NT2/D1 (cell line): ENCODE measurements at regions not wholly inside any gene's neighbourhood (a gene's known extent, or its start where the extent isn't known, plus 50 kb on each side); places are given as distances from the start of the nearest gene placed in this dataset.

Source experiments
- SUZ12 ChIP-seq: IDR thresholded peaks from 2 replicates; pipeline ENCODE4 v1.6.1; 2011; ENCODE audit not compliant: insufficient read length, insufficient read depth; ENCODE audit errors: extremely low read depth
- YY1 ChIP-seq: IDR thresholded peaks from 2 replicates; pipeline ENCODE4 v1.6.1; 2011; ENCODE audit not compliant: insufficient read length, insufficient read depth

DNA sequence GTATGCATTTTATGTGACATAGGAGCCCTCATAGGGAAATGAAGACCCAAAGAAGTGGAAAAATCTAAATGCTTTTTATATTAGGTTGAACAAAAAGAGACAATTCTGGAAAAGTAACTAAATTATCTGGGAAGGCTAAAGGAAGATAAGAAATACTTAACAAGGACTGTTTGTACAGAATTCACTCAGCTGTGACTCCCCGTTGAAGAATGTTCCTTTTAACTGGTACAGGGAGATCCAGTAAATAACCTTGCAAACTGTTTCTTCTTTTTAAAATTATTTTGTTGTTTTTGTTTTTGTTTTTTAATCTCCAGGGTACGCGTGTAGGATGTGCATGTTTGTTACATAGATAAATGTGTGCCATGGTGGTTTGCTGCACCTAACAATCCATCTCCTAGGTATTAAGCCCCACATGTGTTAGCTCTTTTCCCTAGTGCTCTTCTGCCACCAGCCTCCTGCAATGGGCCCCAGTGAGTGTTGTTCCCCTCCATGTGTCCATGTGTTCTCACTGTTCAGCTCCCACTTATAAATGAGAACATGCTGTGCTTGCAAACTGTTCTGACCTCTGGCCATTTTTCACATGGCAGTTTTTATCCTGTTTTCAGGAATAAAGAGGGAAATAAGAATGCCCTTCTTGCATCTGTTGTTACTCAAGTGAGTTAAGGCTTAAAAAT, 81.7 kb downstream of the PWWP3B start:
- no peak for TF ChIP-seq SUZ12
- TF ChIP-seq YY1, result no peak
